ENCODE measurements at regions not wholly inside any gene's neighbourhood (a gene's known extent, or its start where the extent isn't known, plus 50 kb on each side); places are given as distances from the start of the nearest gene placed in this dataset.

- DNase-seq = no peak
These were observed 901.8 kb downstream of the VRK1 start for GRCh38 chr14:97699026-97699425.

- no peak for DNase-seq
These were observed 906.0 kb downstream of the VRK1 start for GRCh38 chr14:97703006-97703760.

GRCh38 chr14:97704316-97704885, 907.2 kb downstream of the VRK1 start:
- no peak for DNase-seq

- no peak for DNase-seq
These were observed 907.9 kb downstream of the VRK1 start for GRCh38 chr14:97705107-97705506.

GRCh38 chr14:97705976-97706375, 908.8 kb downstream of the VRK1 start:
- no peak for DNase-seq

- no peak for DNase-seq
These were observed 909.6 kb downstream of the VRK1 start for GRCh38 chr14:97706819-97707218.

GRCh38 chr14:97707603-97708002, 910.4 kb downstream of the VRK1 start:
- no peak for DNase-seq

- DNase-seq = no peak
These were observed 912.4 kb downstream of the VRK1 start for GRCh38 chr14:97709552-97709951.

GRCh38 chr14:97710726-97711125, 913.5 kb downstream of the VRK1 start:
- no peak for DNase-seq

GRCh38 chr14:97712471-97712870, 915.3 kb downstream of the VRK1 start:
- no peak for DNase-seq

- DNase-seq = no peak
These were observed 915.8 kb downstream of the VRK1 start for GRCh38 chr14:97713023-97713422.

GRCh38 chr14:97718886-97719442, 921.8 kb downstream of the VRK1 start:
- DNase-seq = no peak

GRCh38 chr14:97719931-97720330, 922.7 kb downstream of the VRK1 start:
- no peak for DNase-seq

- no peak for DNase-seq
These were observed 926.2 kb downstream of the VRK1 start for GRCh38 chr14:97723351-97723750.

GRCh38 chr14:97723819-97724218, 926.6 kb downstream of the VRK1 start:
- no peak for DNase-seq

- DNase-seq = no peak
These were observed 927.1 kb downstream of the VRK1 start for GRCh38 chr14:97724265-97724731.

- no peak for DNase-seq
These were observed 929.5 kb downstream of the VRK1 start for GRCh38 chr14:97726676-97727075.

GRCh38 chr14:97730706-97731105, 933.5 kb downstream of the VRK1 start:
- DNase-seq = no peak

GRCh38 chr14:97731800-97732199, 934.6 kb downstream of the VRK1 start:
- DNase-seq = no peak

GRCh38 chr14:97747316-97747715, 950.1 kb downstream of the VRK1 start:
- DNase-seq = no peak

GRCh38 chr14:97748616-97749015, 951.4 kb downstream of the VRK1 start:
- no peak for DNase-seq

GRCh38 chr14:97757491-97757890, 960.3 kb downstream of the VRK1 start:
- DNase-seq = no peak

- no peak for DNase-seq
These were observed 962.9 kb downstream of the VRK1 start for GRCh38 chr14:97760050-97760449.

GRCh38 chr14:97762386-97762785, 965.2 kb downstream of the VRK1 start:
- no peak for DNase-seq
